ENCODE measurements at regions not wholly inside any gene's neighbourhood (a gene's known extent, or its start where the extent isn't known, plus 50 kb on each side); places are given as distances from the start of the nearest gene placed in this dataset.

- H3K36me3 ChIP-seq (ENCODE audit: low read depth): no peaks in the 10 kb centered on the region
- TF ChIP-seq, protein P1, sequence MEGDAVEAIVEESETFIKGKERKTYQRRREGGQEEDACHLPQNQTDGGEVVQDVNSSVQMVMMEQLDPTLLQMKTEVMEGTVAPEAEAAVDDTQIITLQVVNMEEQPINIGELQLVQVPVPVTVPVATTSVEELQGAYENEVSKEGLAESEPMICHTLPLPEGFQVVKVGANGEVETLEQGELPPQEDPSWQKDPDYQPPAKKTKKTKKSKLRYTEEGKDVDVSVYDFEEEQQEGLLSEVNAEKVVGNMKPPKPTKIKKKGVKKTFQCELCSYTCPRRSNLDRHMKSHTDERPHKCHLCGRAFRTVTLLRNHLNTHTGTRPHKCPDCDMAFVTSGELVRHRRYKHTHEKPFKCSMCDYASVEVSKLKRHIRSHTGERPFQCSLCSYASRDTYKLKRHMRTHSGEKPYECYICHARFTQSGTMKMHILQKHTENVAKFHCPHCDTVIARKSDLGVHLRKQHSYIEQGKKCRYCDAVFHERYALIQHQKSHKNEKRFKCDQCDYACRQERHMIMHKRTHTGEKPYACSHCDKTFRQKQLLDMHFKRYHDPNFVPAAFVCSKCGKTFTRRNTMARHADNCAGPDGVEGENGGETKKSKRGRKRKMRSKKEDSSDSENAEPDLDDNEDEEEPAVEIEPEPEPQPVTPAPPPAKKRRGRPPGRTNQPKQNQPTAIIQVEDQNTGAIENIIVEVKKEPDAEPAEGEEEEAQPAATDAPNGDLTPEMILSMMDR (IDR thresholded peaks at IDR 0.05): no peak
- no peaks in the 10 kb centered on the region for H3K9me3 ChIP-seq
- intact Hi-C loops (cut with DNase I, micrococcal nuclease): no loop called here
- DNase-seq: no peak
- no peak overlapping the region for H3K4me3 ChIP-seq
- no peaks in the 10 kb centered on the region for H3K4me1 ChIP-seq (ENCODE audit: low read depth)
- ATAC-seq: no peak
Measured at GRCh38 chr2:8137801-8138200, 544.1 kb upstream of the ID2 start.

DNA sequence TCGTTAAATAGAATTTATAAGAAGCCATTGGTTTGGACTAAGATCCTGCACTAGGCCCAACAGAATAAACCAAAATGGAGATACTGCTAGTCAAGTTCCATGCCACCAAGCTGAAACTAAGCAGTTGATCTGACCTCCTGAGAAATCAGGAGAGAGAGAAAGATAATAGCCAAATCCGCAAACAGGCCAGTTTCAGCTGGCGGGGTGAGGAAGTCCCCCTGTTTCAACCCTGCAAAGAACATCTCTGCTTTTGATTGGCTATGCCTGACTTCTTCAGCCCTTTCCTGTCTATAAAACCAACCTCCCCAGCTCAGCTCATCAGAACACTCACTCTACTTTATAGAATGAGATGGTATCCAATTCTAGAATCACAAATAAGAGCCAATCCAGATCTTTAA is 543.3 kb upstream of the ID2 start:
- ATAC-seq (no peak), DNase-seq (no peak)
- TF ChIP-seq, protein P1 (IDR thresholded peaks at IDR 0.05): no peak
- intact Hi-C loops (cut with DNase I, micrococcal nuclease): no loop called here
- Histone ChIP-seq H3K9me3 (no peaks in the 10 kb centered on the region), H3K4me3 (no peak overlapping the region), H3K4me1 (ENCODE audit: low read depth) (no peaks in the 10 kb centered on the region), H3K36me3 (ENCODE audit: low read depth) (no peaks in the 10 kb centered on the region)

- intact Hi-C loops (cut with DNase I, micrococcal nuclease): no loop called here
- H3K36me3 ChIP-seq (ENCODE audit: low read depth): no peaks in the 10 kb centered on the region
- ATAC-seq (no peak), DNase-seq (no peak)
- H3K4me1 ChIP-seq (ENCODE audit: low read depth): no peaks in the 10 kb centered on the region
- H3K9me3 ChIP-seq: no peaks in the 10 kb centered on the region
- TF ChIP-seq, protein P1 (IDR thresholded peaks at IDR 0.05): no peak
- no peak overlapping the region for H3K4me3 ChIP-seq
Measured at GRCh38 chr2:8138923-8139667, 542.8 kb upstream of the ID2 start.

- intact Hi-C loops (cut with DNase I, micrococcal nuclease): no loop called here
- TF ChIP-seq, protein P1 (IDR thresholded peaks at IDR 0.05): no peak
- Histone ChIP-seq H3K4me1 (ENCODE audit: low read depth) (peaks cover 2% of the 10 kb centered on the region), H3K9me3 (no peaks in the 10 kb centered on the region), H3K36me3 (ENCODE audit: low read depth) (no peaks in the 10 kb centered on the region), H3K4me3 (no peak overlapping the region)
- DNase-seq (no peak), ATAC-seq (no peak)
Measured at GRCh38 chr2:8139668-8140200, 542.1 kb upstream of the ID2 start.

DNA sequence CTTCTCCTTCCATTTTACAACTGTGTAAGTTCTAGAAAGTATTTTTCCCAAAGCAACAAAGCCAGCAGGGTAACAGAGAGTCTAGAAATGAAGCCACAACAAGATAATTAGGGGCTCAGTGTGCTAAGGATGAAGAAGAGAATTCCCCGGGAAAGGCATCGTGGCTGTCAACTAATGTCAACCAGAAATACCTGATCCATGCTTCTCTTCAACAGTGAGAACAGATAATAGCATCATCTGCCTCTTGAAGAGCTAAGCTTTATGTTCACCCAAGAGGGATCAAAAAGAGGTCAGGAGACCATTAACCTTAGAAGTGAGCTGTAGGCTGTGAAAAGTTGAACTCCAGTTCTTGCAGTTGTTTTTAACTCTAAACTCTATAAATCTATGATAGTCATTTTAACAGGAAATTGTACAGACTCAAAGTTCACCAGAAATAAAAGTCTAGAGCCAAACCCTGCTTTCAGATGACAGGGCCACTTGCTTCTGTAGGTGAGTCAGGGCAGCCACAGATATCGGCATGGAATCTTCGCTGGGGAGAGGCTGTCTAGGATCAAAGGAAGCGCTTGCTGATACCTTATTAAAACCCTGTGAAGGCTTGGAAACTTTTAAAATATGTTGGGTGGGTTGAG is 540.7 kb upstream of the ID2 start:
- no peaks in the 10 kb centered on the region for H3K9me3 ChIP-seq
- ATAC-seq (peak; percentile 92), DNase-seq (no peak)
- intact Hi-C loops (cut with DNase I, micrococcal nuclease): no loop called here
- peaks cover 2% of the 10 kb centered on the region for H3K4me1 ChIP-seq (ENCODE audit: low read depth)
- H3K4me3 ChIP-seq: no peak overlapping the region
- H3K36me3 ChIP-seq (ENCODE audit: low read depth): no peaks in the 10 kb centered on the region
- TF ChIP-seq, protein P1 (IDR thresholded peaks at IDR 0.05): no peak

All from mucosa of descending colon (tissue), 3 donors.